K562 (cell line): ENCODE measurements at regions not wholly inside any gene's neighbourhood (a gene's known extent, or its start where the extent isn't known, plus 50 kb on each side); places are given as distances from the start of the nearest gene placed in this dataset.

Experiments used
- ATAC-seq: fragments of 200-7000 bp; cut with Tn5 transposase; 3 replicates; pipeline ENCODE4 v1.9.1; 2020; ENCODE audit warnings: moderate library complexity
- BruUV-seq: library from RNA; stranded (reverse); fragments of 400-500 nt; replicated peaks from 2 replicates; lab custom pipeline; 2021; lab: Mats Ljungman, UMichigan
- CTCF ChIA-PET: fragments of 300-600 bp; formaldehyde crosslinking; extraction: SDS; loops from one replicate; lab custom pipeline; 2021; ENCODE audit warnings: low intra/inter-chr PET ratio; lab: Yijun Ruan, JAX
- POLR2A ChIA-PET: fragments of 300-600, 350-650 bp; sonication (Branson Sonifier 250); formaldehyde crosslinking; extraction: SDS; loops from one replicate; lab custom pipeline; 2021; ENCODE audit warnings: antibody characterized with exemption, inconsistent platforms; lab: Yijun Ruan, JAX
- DNase-seq, 4 experiments: peaks; one replicate each; pipeline versions ENCODE4 v3.0.0 to v3.0.0-alpha.2; 2011 to 2018; ENCODE audit warnings: low spot score in 3 of 4, mixed read lengths in 3 of 4; ENCODE audit errors: extremely low read depth in 1 of 4
- FAIRE-seq: peaks from 2 replicates; lab custom pipeline; 2011; peaks lifted over from hg19 to GRCh38; lab: Jason Lieb, UNC
- H2AFZ ChIP-seq: 2 replicates; pipeline ENCODE4 v1.6.0; 2011; ENCODE audit warnings: low read depth, low read length, control low read depth, inconsistent platforms
- H3K27ac ChIP-seq: fragments of 200-600 bp; 3 replicates; pipeline ENCODE4 v1.8.0; 2011; ENCODE audit warnings: low read depth, mild to moderate bottlenecking, control low read depth, inconsistent platforms, low read length, moderate library complexity, mixed read lengths; ENCODE audit errors: extremely low read depth
- H3K27me3 ChIP-seq, 2 experiments: fragments of 300-600 bp in 1 of 2; 2 replicates in 1 of 2; 3 replicates in 1 of 2; pipeline versions ENCODE4 v1.6.0 to v1.8.0; 2011; ENCODE audit warnings: inconsistent platforms in 2 of 2, low read length in 2 of 2, mild to moderate bottlenecking in 1 of 2, mixed read lengths in 1 of 2, moderate library complexity in 1 of 2; ENCODE audit not compliant: control insufficient read depth in 2 of 2, insufficient read depth in 2 of 2
- H3K36me3 ChIP-seq: fragments of 300-600 bp; 3 replicates; pipeline ENCODE4 v1.8.0; 2011; ENCODE audit warnings: mild to moderate bottlenecking, low read length, inconsistent platforms; ENCODE audit not compliant: control insufficient read depth, insufficient read depth
- H3K4me1 ChIP-seq, 2 experiments: fragments of 200-600 bp in 1 of 2; replicated peaks in 1 of 2; 2 replicates in 1 of 2; 3 replicates in 1 of 2; pipeline versions ENCODE4 v1.5.1 to v1.8.0; 2011; ENCODE audit warnings: inconsistent platforms in 2 of 2, low read length in 2 of 2, mild to moderate bottlenecking in 1 of 2, mixed read lengths in 1 of 2, moderate library complexity in 1 of 2; ENCODE audit not compliant: control insufficient read depth in 2 of 2, insufficient read depth in 2 of 2
- H3K4me2 ChIP-seq: 2 replicates; pipeline ENCODE4 v1.6.1; 2011; ENCODE audit warnings: low read length, control low read depth, inconsistent platforms, mixed read lengths; ENCODE audit not compliant: insufficient read depth
- H3K4me3 ChIP-seq: fragments of 200-600 bp; sonication (generic), shearing (Covaris generic); 2 replicates; pipeline ENCODE4 v1.5.1; 2016; ENCODE audit warnings: control low read depth, inconsistent platforms
- H3K79me2 ChIP-seq: fragments of 200-600 bp; 3 replicates; pipeline ENCODE4 v1.8.0; 2011; ENCODE audit warnings: low read length, inconsistent platforms; ENCODE audit not compliant: control insufficient read depth, insufficient read depth
- H3K9ac ChIP-seq, 2 experiments: 2 replicates each; pipeline versions ENCODE4 v1.6.0 to v1.6.1; 2011; ENCODE audit warnings: low read depth in 2 of 2, low read length in 2 of 2, control low read depth in 1 of 2, inconsistent platforms in 1 of 2, mild to moderate bottlenecking in 1 of 2, mixed read lengths in 1 of 2; ENCODE audit not compliant: insufficient read depth in 1 of 2
- H3K9me1 ChIP-seq: one replicate; pipeline ENCODE4 v1.6.0; 2011; ENCODE audit warnings: inconsistent platforms, mild to moderate bottlenecking, low read length, moderate library complexity; ENCODE audit not compliant: control insufficient read depth, insufficient read depth
- H3K9me3 ChIP-seq: replicated peaks from 2 replicates; pipeline ENCODE4 v1.5.1; 2011; ENCODE audit warnings: low read depth, low read length, inconsistent platforms; ENCODE audit not compliant: control insufficient read depth, insufficient read depth
- H4K20me1 ChIP-seq: replicated peaks from 2 replicates; pipeline ENCODE4 v1.6.1; 2011; ENCODE audit warnings: low read length, inconsistent platforms, mixed read lengths; ENCODE audit not compliant: control insufficient read depth, insufficient read depth
- ATF1 ChIP-seq, 2 experiments: fragments of 450-650 bp in 1 of 2; IDR thresholded peaks; 2 replicates each; pipeline ENCODE4 v1.6.1; 2016; ENCODE audit warnings: missing compliant biosample characterization in 1 of 2, missing genetic modification characterization in 1 of 2
- CBFA2T3 ChIP-seq: fragments of 450-650 bp; IDR thresholded peaks from 2 replicates; pipeline ENCODE4 v1.6.1; 2017
- KAT7 ChIP-seq: sonication (generic); formaldehyde crosslinking; IDR thresholded peaks from 2 replicates; pipeline ENCODE4 v1.8.0; 2022; ENCODE audit warnings: missing genetic modification reagents, mild to moderate bottlenecking, borderline replicate concordance
- NCOA1 ChIP-seq: fragments of 450-650 bp; IDR thresholded peaks from 2 replicates; pipeline ENCODE4 v1.6.1; 2016; ENCODE audit warnings: low read depth
- NUFIP1 ChIP-seq: fragments of 450-650 bp; IDR thresholded peaks from 2 replicates; pipeline ENCODE4 v1.6.1; 2018; ENCODE audit not compliant: partially characterized antibody
- PML ChIP-seq: IDR thresholded peaks from 2 replicates; pipeline ENCODE4 v1.6.1; 2012; ENCODE audit warnings: low read length, inconsistent platforms
- PRDM10 ChIP-seq: fragments of 450-650 bp; IDR thresholded peaks from 2 replicates; pipeline ENCODE4 v1.6.1; 2018; ENCODE audit not compliant: partially characterized antibody
- PYGO2 ChIP-seq: fragments of 450-650 bp; IDR thresholded peaks from 2 replicates; pipeline ENCODE4 v1.6.1; 2016; ENCODE audit warnings: mild to moderate bottlenecking, missing genetic modification characterization, moderate library complexity, missing compliant biosample characterization
- U2AF2 ChIP-seq: fragments of 200-400 bp; formaldehyde crosslinking; optimal IDR thresholded peaks from 2 replicates; pipeline ENCODE3; 2017; ENCODE audit warnings: low read depth, mild to moderate bottlenecking, low read length
- ZNF224 ChIP-seq: sonication (generic); formaldehyde crosslinking; IDR thresholded peaks from 2 replicates; pipeline ENCODE4 v1.8.0; 2022; ENCODE audit warnings: mild to moderate bottlenecking, missing genetic modification reagents
- ZNF584 ChIP-seq: fragments of 200-800 bp; sonication (Bioruptor generic); IDR thresholded peaks from 2 replicates; pipeline ENCODE4 v1.6.1; 2016; ENCODE audit warnings: low read depth, mild to moderate bottlenecking, missing genetic modification characterization, missing compliant biosample characterization
- in situ Hi-C: fragments of 300-500 bp; cut with MboI; formaldehyde crosslinking; loops from 4 replicates; pipeline ENCODE4 v1.15.0; 2018; ENCODE audit warnings: inconsistent platforms, mixed read lengths
- intact Hi-C: fragments of 100-400 bp; cut with micrococcal nuclease; formaldehyde crosslinking; loops from 2 replicates; pipeline ENCODE4 v1.14.2; 2022

- Histone ChIP-seq H2AFZ (no peak overlapping the region), H3K9me3 (no peaks in the 10 kb centered on the region), H3K9ac (no peak overlapping the region), H3K4me3 (no peak overlapping the region), H4K20me1 (no peaks in the 10 kb centered on the region), H3K27me3 (no peaks in the 10 kb centered on the region), H3K9me1 (no peaks in the 10 kb centered on the region), H3K27ac (no peak overlapping the region), H3K79me2 (no peaks in the 10 kb centered on the region), H3K4me1 (no peaks in the 10 kb centered on the region), H3K4me2 (no peak overlapping the region), H3K36me3 (no peaks in the 10 kb centered on the region)
- intact Hi-C loops (no loop called here), in situ Hi-C loops (no loop called here)
- POLR2A ChIA-PET = interaction anchor here (0.9 kb wide), 1 partner anchor 13 kb away, joined by 3 read pairs; no protein-coding TSS in a partner anchor
- DNase-seq (no peak), FAIRE-seq (no peak), ATAC-seq (no peak)
- BruUV-seq = no TSS peak
- CTCF ChIA-PET = no interaction called here
- no peak for TF ChIP-seq PRDM10
- TF ChIP-seq NUFIP1 = no peak
- TF ChIP-seq ZNF584 (CRISPR knock-in tag) = no peak
- no peak for TF ChIP-seq ZNF224 (CRISPR knock-in tag)
- TF ChIP-seq ATF1 (CRISPR knock-in tag; IDR thresholded peaks at IDR 0.05) = no peak
- no peak for TF ChIP-seq ATF1 (tag; IDR thresholded peaks at IDR 0.05)
- no peak for TF ChIP-seq NCOA1
- TF ChIP-seq KAT7 (CRISPR knock-in tag) = no peak
- TF ChIP-seq CBFA2T3 = no peak
- TF ChIP-seq U2AF2 = no peak
- TF ChIP-seq PML = no peak
- no peak for TF ChIP-seq PYGO2 (tag)
- TF ChIP-seq, all 486 proteins: peak for 0
Measured at GRCh38 chr18:39329496-39330275, 1764.1 kb upstream of the CELF4 start.
